ENCODE measurements at regions not wholly inside any gene's neighbourhood (a gene's known extent, or its start where the extent isn't known, plus 50 kb on each side); places are given as distances from the start of the nearest gene placed in this dataset.
"Not testable (repeated sequence)": the region's sequence is repeated elsewhere in the genome, so short reads cannot be mapped to it uniquely, and the experiment has no call there.

- H3K27me3 ChIP-seq (ENCODE audit: control insufficient read depth, insufficient read depth, low read length) = peaks cover 42% of the 10 kb centered on the region
- H4K20me1 ChIP-seq (ENCODE audit: insufficient read depth, low read length); H3K56ac ChIP-seq (ENCODE audit: extremely low read depth, insufficient read depth, low read length); H3K27ac ChIP-seq (ENCODE audit: insufficient read depth, low read length); H3K18ac ChIP-seq (ENCODE audit: low read depth, low read length); H2BK5ac ChIP-seq (ENCODE audit: low read depth, low read length, poor library complexity, severe bottlenecking); H2BK120ac ChIP-seq (ENCODE audit: low read depth, low read length); H2AFZ ChIP-seq (replicated peaks; ENCODE audit: low read length, poor library complexity); H2BK20ac ChIP-seq (ENCODE audit: low read depth, low read length); H4K8ac ChIP-seq (ENCODE audit: low read depth in 2 of 2, low read length in 2 of 2); H3K79me1 ChIP-seq (ENCODE audit: low read depth in 1 of 2, low read length in 2 of 2); H2AK9ac ChIP-seq (replicated peaks; ENCODE audit: low read depth, low read length, poor library complexity); H3K9me1 ChIP-seq (ENCODE audit: insufficient read depth, low read length); H4K5ac ChIP-seq (ENCODE audit: low read depth, low read length); dilution Hi-C loops (cut with HindIII; ENCODE audit: low sequenced_read_pairs, unreplicated experiment); H3K4me1 ChIP-seq (ENCODE audit: control insufficient read depth, insufficient read depth, low read length); H3K9ac ChIP-seq (ENCODE audit: low read depth, low read length); H3K4me2 ChIP-seq (ENCODE audit: low read depth, low read length); intact Hi-C loops (cut with micrococcal nuclease); H3K9me3 ChIP-seq (ENCODE audit: control insufficient read depth, insufficient read depth, low read length); in situ Hi-C loops (cut with MboI; ENCODE audit: low sequenced_read_pairs); H3K14ac ChIP-seq (replicated peaks; ENCODE audit: low read depth, low read length); ATAC-seq (ENCODE audit: low read depth); DNase-seq; H2AK5ac ChIP-seq (ENCODE audit: low read depth, low read length); H3K4me3 ChIP-seq (ENCODE audit: insufficient read depth, low read depth, low read length); CTCF ChIA-PET; H3K36me3 ChIP-seq (ENCODE audit: control insufficient read depth, insufficient read depth, low read length); H3K4ac ChIP-seq (ENCODE audit: low read depth, low read length); H2BK15ac ChIP-seq (ENCODE audit: low read depth, low read length); BruUV-seq (replicated peaks); H3K23ac ChIP-seq (ENCODE audit: low read depth, low read length); H4K91ac ChIP-seq (ENCODE audit: insufficient read depth, low read depth, low read length); POLR2A ChIA-PET (ENCODE audit: unreplicated experiment): not testable (repeated sequence)
- 40% methylated on average over 1 of the region's 8 CpGs; no CpG with 5 or more reads in 1 of the 2 experiments for WGBS, 2 experiments (ENCODE audit: extremely low coverage in 2 of 2, insufficient read length in 1 of 2)
Measured at GRCh38 chr1:239992566-239992965, 99.1 kb upstream of the FMN2 start.

All from IMR-90 (cell line).